ENCODE measurements at regions not wholly inside any gene's neighbourhood (a gene's known extent, or its start where the extent isn't known, plus 50 kb on each side); places are given as distances from the start of the nearest gene placed in this dataset.

- no peak for DNase-seq (ENCODE audit: low read depth)
These were observed 144.3 kb upstream of the MTAP start for GRCh38 chr9:21657966-21658667.

GRCh38 chr9:21660976-21661375 is 141.5 kb upstream of the MTAP start:
- H3K4me3 ChIP-seq (ENCODE audit: low read depth, low read length): no peak overlapping the region
- no peak for DNase-seq (ENCODE audit: low read depth)
- TF ChIP-seq CTCF (IDR thresholded peaks at IDR 0.05; ENCODE audit: insufficient read depth, low read depth, low read length): no peak

More at GRCh38 chr9:21657966-21658667, 144.3 kb upstream of the MTAP start:
- TF ChIP-seq CTCF (IDR thresholded peaks at IDR 0.05; ENCODE audit: insufficient read depth, low read depth, low read length): no peak
- H3K4me3 ChIP-seq (ENCODE audit: low read depth, low read length): no peak overlapping the region

GRCh38 chr9:21661626-21662025 is 140.8 kb upstream of the MTAP start:
- H3K4me3 ChIP-seq (ENCODE audit: low read depth, low read length): no peak overlapping the region
- TF ChIP-seq CTCF (IDR thresholded peaks at IDR 0.05; ENCODE audit: insufficient read depth, low read depth, low read length): no peak
- peak; percentile 66 for DNase-seq (ENCODE audit: low read depth)

GRCh38 chr9:21668516-21668915 is 133.9 kb upstream of the MTAP start:
- H3K4me3 ChIP-seq (ENCODE audit: low read depth, low read length): no peak overlapping the region
- no peak for TF ChIP-seq CTCF (IDR thresholded peaks at IDR 0.05; ENCODE audit: insufficient read depth, low read depth, low read length)
- no peak for DNase-seq (ENCODE audit: low read depth)

- no peak overlapping the region for H3K4me3 ChIP-seq (ENCODE audit: low read depth, low read length)
- no peak for TF ChIP-seq CTCF (IDR thresholded peaks at IDR 0.05; ENCODE audit: insufficient read depth, low read depth, low read length)
These were observed 132.7 kb upstream of the MTAP start for GRCh38 chr9:21669701-21670100.

GRCh38 chr9:21670374-21670773 is 132.1 kb upstream of the MTAP start:
- H3K4me3 ChIP-seq (ENCODE audit: low read depth, low read length): no peak overlapping the region
- no peak for TF ChIP-seq CTCF (IDR thresholded peaks at IDR 0.05; ENCODE audit: insufficient read depth, low read depth, low read length)
- no peak for DNase-seq (ENCODE audit: low read depth)

More at GRCh38 chr9:21669701-21670100, 132.7 kb upstream of the MTAP start:
- DNase-seq (ENCODE audit: low read depth): no peak

GRCh38 chr9:21672140-21672539 is 130.3 kb upstream of the MTAP start:
- no peak for DNase-seq (ENCODE audit: low read depth)
- no peak overlapping the region for H3K4me3 ChIP-seq (ENCODE audit: low read depth, low read length)
- no peak for TF ChIP-seq CTCF (IDR thresholded peaks at IDR 0.05; ENCODE audit: insufficient read depth, low read depth, low read length)
